DMS79 treated with DMSO at 0.1 percent for 48 hours (cell line): ENCODE measurements at regions not wholly inside any gene's neighbourhood (a gene's known extent, or its start where the extent isn't known, plus 50 kb on each side); places are given as distances from the start of the nearest gene placed in this dataset.

Experiments
- DNase-seq: peaks from one replicate; lab custom pipeline; 2025; lab: John Stamatoyannopoulos, UW

GRCh38 chr5:2493356-2493755 lies 258.1 kb downstream of the IRX2 start:
- DNase-seq = no peak

GRCh38 chr5:2492476-2492875 lies 259.0 kb downstream of the IRX2 start:
- DNase-seq = no peak

GRCh38 chr5:2491846-2492245 lies 259.6 kb downstream of the IRX2 start:
- no peak for DNase-seq

GRCh38 chr5:2489306-2489705 lies 262.2 kb downstream of the IRX2 start:
- no peak for DNase-seq

GRCh38 chr5:2488593-2488992 lies 262.9 kb downstream of the IRX2 start:
- DNase-seq = no peak

GRCh38 chr5:2487152-2487763 lies 264.2 kb downstream of the IRX2 start:
- DNase-seq = no peak

- DNase-seq = no peak
Observed at GRCh38 chr5:2486373-2486772, 265.1 kb downstream of the IRX2 start.

GRCh38 chr5:2482778-2483177 lies 268.7 kb downstream of the IRX2 start:
- DNase-seq = no peak

- DNase-seq = no peak
Observed at GRCh38 chr5:2480871-2481270, 270.6 kb downstream of the IRX2 start.

GRCh38 chr5:2475902-2476301 lies 275.6 kb downstream of the IRX2 start:
- DNase-seq = no peak

- no peak for DNase-seq
Observed at GRCh38 chr5:2472670-2473069, 278.8 kb downstream of the IRX2 start.

- DNase-seq = no peak
Observed at GRCh38 chr5:2471152-2471879, 280.2 kb downstream of the IRX2 start.

GRCh38 chr5:2466966-2467365 lies 284.5 kb downstream of the IRX2 start:
- no peak for DNase-seq

- no peak for DNase-seq
Observed at GRCh38 chr5:2465383-2465782, 286.1 kb downstream of the IRX2 start.

- DNase-seq = no peak
Observed at GRCh38 chr5:2464141-2464540, 287.3 kb downstream of the IRX2 start.

GRCh38 chr5:2461701-2462691 lies 289.5 kb downstream of the IRX2 start:
- no peak for DNase-seq

GRCh38 chr5:2460098-2460497 lies 291.4 kb downstream of the IRX2 start:
- no peak for DNase-seq

- DNase-seq = no peak
Observed at GRCh38 chr5:2459251-2459650, 292.2 kb downstream of the IRX2 start.

- DNase-seq = no peak
Observed at GRCh38 chr5:2455878-2456277, 295.6 kb downstream of the IRX2 start.

GRCh38 chr5:2454876-2455275 lies 296.6 kb downstream of the IRX2 start:
- no peak for DNase-seq

GRCh38 chr5:2453781-2454180 lies 297.7 kb downstream of the IRX2 start:
- no peak for DNase-seq

GRCh38 chr5:2451100-2451499 lies 300.4 kb downstream of the IRX2 start:
- peak; percentile 5 for DNase-seq
